Central memory CD8-positive, alpha-beta T cell (primary cell): ENCODE measurements at regions not wholly inside any gene's neighbourhood (a gene's known extent, or its start where the extent isn't known, plus 50 kb on each side); places are given as distances from the start of the nearest gene placed in this dataset.

Source experiments
- ATAC-seq: fragments of 150-1000 bp; cut with Tn5 transposase; replicated peaks from 2 replicates; pipeline ENCODE4 v1.10.0; 2022; ENCODE audit warnings: mild to moderate bottlenecking, moderate FRiP score, moderate number of reproducible peaks; ENCODE audit not compliant: poor library complexity, severe bottlenecking; ENCODE audit errors: extremely low read depth
- DNase-seq, 2 donors: peaks; one replicate each; pipeline ENCODE4 v3.0.0; 2021; ENCODE audit warnings: low spot score in 2 of 2
- H3K27ac Mint-ChIP-seq: one replicate; pipeline ENCODE4 v1.8.0; 2022; ENCODE audit warnings: low read depth, mild to moderate bottlenecking, moderate library complexity, mixed read lengths
- H3K27me3 Mint-ChIP-seq: one replicate; pipeline ENCODE4 v1.8.0; 2022; ENCODE audit warnings: mixed read lengths
- H3K36me3 Mint-ChIP-seq: one replicate; pipeline ENCODE4 v1.8.0; 2022; ENCODE audit warnings: mild to moderate bottlenecking, moderate library complexity, mixed read lengths; ENCODE audit not compliant: insufficient read depth
- H3K4me1 Mint-ChIP-seq: one replicate; pipeline ENCODE4 v1.8.0; 2022; ENCODE audit warnings: mixed read lengths
- H3K4me3 Mint-ChIP-seq: one replicate; pipeline ENCODE4 v1.8.0; 2022; ENCODE audit warnings: mild to moderate bottlenecking, moderate library complexity, mixed read lengths
- H3K9me3 Mint-ChIP-seq: one replicate; pipeline ENCODE4 v1.8.0; 2022; ENCODE audit warnings: mixed read lengths

GRCh38 chr7:96449094-96449493 lies 127.2 kb upstream of the SLC25A13 start:
- Mint-ChIP-seq H3K9me3 (no peaks in the 10 kb centered on the region), H3K36me3 (no peaks in the 10 kb centered on the region), H3K4me3 (no peak overlapping the region), H3K4me1 (no peaks in the 10 kb centered on the region), H3K27ac (no peak overlapping the region), H3K27me3 (peaks cover 13% of the 10 kb centered on the region)
- DNase-seq: no peak
- no peak for ATAC-seq

GRCh38 chr7:96447109-96447645 lies 125.3 kb upstream of the SLC25A13 start:
- Mint-ChIP-seq H3K36me3 (no peaks in the 10 kb centered on the region), H3K27me3 (peaks cover 13% of the 10 kb centered on the region), H3K27ac (no peak overlapping the region), H3K9me3 (no peaks in the 10 kb centered on the region), H3K4me1 (no peaks in the 10 kb centered on the region), H3K4me3 (no peak overlapping the region)
- DNase-seq (no peak), ATAC-seq (no peak)

- ATAC-seq: no peak
- DNase-seq: no peak
Measured at GRCh38 chr7:96441436-96442084, 119.7 kb upstream of the SLC25A13 start.

DNA sequence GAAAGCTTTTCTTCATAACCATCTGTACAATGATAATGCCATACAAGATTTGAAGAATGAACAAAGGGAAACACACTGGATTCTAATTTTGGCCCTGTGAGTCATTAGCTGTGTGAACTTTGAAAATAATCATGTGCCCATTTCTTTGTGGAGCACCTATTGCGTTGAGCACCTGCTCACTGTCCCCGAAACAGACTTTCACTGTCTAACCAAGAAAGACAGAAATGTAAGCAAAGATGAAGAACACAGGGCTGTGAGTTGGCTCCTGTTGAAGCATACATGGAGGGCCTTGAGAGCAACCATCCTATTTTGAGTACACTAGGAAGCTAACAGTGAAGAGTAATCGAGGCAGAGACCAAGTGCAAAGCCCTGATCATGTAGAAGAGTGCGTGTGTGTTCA lies 118.4 kb upstream of the SLC25A13 start:
- Mint-ChIP-seq H3K4me1 (no peaks in the 10 kb centered on the region), H3K27ac (no peak overlapping the region), H3K36me3 (no peaks in the 10 kb centered on the region), H3K9me3 (no peaks in the 10 kb centered on the region), H3K27me3 (peaks cover 16% of the 10 kb centered on the region), H3K4me3 (no peak overlapping the region)
- ATAC-seq: no peak
- DNase-seq: no peak

More at GRCh38 chr7:96441436-96442084, 119.7 kb upstream of the SLC25A13 start:
- H3K9me3 Mint-ChIP-seq: no peaks in the 10 kb centered on the region
- H3K36me3 Mint-ChIP-seq: no peaks in the 10 kb centered on the region
- H3K27me3 Mint-ChIP-seq: peaks cover 11% of the 10 kb centered on the region
- H3K4me3 Mint-ChIP-seq: no peak overlapping the region
- no peak overlapping the region for H3K27ac Mint-ChIP-seq
- no peaks in the 10 kb centered on the region for H3K4me1 Mint-ChIP-seq

- ATAC-seq (no peak), DNase-seq (no peak)
- Mint-ChIP-seq H3K4me1 (no peaks in the 10 kb centered on the region), H3K27me3 (peaks cover 16% of the 10 kb centered on the region), H3K9me3 (no peaks in the 10 kb centered on the region), H3K27ac (no peak overlapping the region), H3K36me3 (peaks cover 2% of the 10 kb centered on the region), H3K4me3 (no peak overlapping the region)
Measured at GRCh38 chr7:96436880-96437279, 115.0 kb upstream of the SLC25A13 start.

DNA sequence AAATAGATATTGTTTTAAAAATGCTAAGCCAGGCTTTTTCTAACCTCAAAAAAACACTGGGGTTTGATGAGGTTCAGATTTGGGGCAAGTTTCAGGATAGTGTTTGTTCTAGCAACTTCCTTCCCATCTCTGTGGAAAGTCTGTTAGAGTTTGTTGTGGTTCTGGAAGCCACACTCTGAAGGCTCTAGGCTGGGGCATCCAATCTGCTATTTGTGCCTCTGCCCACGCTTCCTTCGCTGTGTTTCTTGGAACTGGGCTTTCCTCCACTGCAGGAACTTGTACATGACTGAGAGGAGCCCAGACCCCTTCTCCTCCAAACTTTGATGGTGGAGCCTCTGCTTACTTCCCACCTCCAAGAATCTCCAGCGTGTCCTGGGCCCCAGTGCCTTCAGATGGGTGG lies 108.5 kb upstream of the SLC25A13 start:
- H3K9me3 Mint-ChIP-seq: no peaks in the 10 kb centered on the region
- peaks cover 54% of the 10 kb centered on the region for H3K27me3 Mint-ChIP-seq
- H3K4me3 Mint-ChIP-seq: no peak overlapping the region
- peaks cover 2% of the 10 kb centered on the region for H3K36me3 Mint-ChIP-seq
- DNase-seq: no peak
- no peak for ATAC-seq
- no peaks in the 10 kb centered on the region for H3K4me1 Mint-ChIP-seq
- no peak overlapping the region for H3K27ac Mint-ChIP-seq

DNA sequence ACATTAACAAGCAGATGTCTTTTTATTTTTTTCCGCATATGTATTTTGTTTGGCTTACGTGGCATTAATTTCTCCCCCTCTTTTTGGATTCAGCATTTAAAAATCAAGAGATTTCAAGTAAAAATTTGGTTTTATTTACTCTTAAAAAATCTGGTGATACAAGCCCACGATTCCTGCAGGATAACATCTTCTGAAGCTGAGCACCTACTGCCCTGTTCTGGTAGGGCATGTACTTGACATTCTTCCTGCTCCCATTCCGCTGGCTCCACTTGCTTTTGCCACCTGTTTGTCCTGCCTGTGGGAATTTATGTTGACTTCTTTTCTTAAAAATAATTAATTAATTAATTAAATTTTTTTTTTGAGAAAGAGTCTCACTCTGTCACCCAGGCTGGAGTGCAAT lies 105.2 kb upstream of the SLC25A13 start:
- no peaks in the 10 kb centered on the region for H3K9me3 Mint-ChIP-seq
- no peaks in the 10 kb centered on the region for H3K4me1 Mint-ChIP-seq
- H3K27me3 Mint-ChIP-seq: peaks cover 56% of the 10 kb centered on the region
- no peak for ATAC-seq
- DNase-seq: no peak
- no peaks in the 10 kb centered on the region for H3K36me3 Mint-ChIP-seq
- H3K27ac Mint-ChIP-seq: no peak overlapping the region
- H3K4me3 Mint-ChIP-seq: no peak overlapping the region

DNA sequence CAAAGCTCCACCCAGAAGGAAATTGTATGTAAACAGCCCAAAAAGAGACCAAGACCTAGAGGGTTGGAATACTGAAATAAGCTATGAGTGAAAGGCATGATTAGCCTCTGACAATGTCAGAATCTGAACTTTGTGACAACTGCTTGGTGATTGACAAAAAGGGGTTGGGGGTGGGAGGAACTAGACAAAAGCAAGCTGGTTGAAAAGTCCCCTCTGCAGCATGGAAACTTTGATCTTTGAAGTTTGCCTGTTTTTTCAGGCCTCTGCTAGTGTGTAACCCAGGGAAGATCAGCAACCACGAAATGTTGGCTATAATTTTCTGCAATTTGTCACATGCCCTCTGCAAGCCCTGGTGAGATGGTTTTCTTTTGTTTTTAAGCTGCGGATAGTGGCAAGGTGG lies 104.8 kb upstream of the SLC25A13 start:
- DNase-seq (no peak), ATAC-seq (no peak)
- Mint-ChIP-seq H3K36me3 (no peaks in the 10 kb centered on the region), H3K4me1 (no peaks in the 10 kb centered on the region), H3K9me3 (no peaks in the 10 kb centered on the region), H3K4me3 (no peak overlapping the region), H3K27ac (no peak overlapping the region), H3K27me3 (peaks cover 61% of the 10 kb centered on the region)

GRCh38 chr7:96426027-96426426 lies 104.1 kb upstream of the SLC25A13 start:
- ATAC-seq (no peak), DNase-seq (no peak)
- H3K36me3 Mint-ChIP-seq: no peaks in the 10 kb centered on the region
- H3K4me1 Mint-ChIP-seq: no peaks in the 10 kb centered on the region
- H3K27ac Mint-ChIP-seq: no peak overlapping the region
- no peak overlapping the region for H3K4me3 Mint-ChIP-seq
- H3K9me3 Mint-ChIP-seq: no peaks in the 10 kb centered on the region
- H3K27me3 Mint-ChIP-seq: peaks cover 64% of the 10 kb centered on the region

DNA sequence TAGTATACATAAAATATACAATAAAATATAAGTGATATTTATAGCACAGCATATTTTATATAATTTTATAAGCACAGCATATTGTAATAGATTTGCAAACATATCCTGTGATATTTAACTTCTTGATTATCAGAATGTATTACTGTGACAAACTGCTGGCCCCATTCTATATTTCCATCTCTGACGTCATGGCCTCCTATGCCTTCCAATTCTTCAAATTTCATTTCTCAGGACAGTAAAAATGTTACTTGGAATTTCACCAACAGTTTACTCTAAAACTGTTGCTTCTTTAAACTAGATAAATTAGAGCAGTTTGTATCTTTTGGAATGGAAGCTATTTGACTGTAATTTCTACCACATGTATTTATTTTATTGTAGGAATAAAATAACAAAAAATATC lies 102.5 kb upstream of the SLC25A13 start:
- no peak overlapping the region for H3K4me3 Mint-ChIP-seq
- no peak for DNase-seq
- no peak overlapping the region for H3K27ac Mint-ChIP-seq
- no peak for ATAC-seq
- H3K9me3 Mint-ChIP-seq: no peaks in the 10 kb centered on the region
- H3K27me3 Mint-ChIP-seq: peaks cover 59% of the 10 kb centered on the region
- no peaks in the 10 kb centered on the region for H3K36me3 Mint-ChIP-seq
- no peaks in the 10 kb centered on the region for H3K4me1 Mint-ChIP-seq

GRCh38 chr7:96422388-96422787 lies 100.5 kb upstream of the SLC25A13 start:
- ATAC-seq (no peak), DNase-seq (no peak)
- no peaks in the 10 kb centered on the region for H3K36me3 Mint-ChIP-seq
- no peaks in the 10 kb centered on the region for H3K4me1 Mint-ChIP-seq
- H3K27ac Mint-ChIP-seq: no peak overlapping the region
- peaks cover 45% of the 10 kb centered on the region for H3K27me3 Mint-ChIP-seq
- no peaks in the 10 kb centered on the region for H3K9me3 Mint-ChIP-seq
- no peak overlapping the region for H3K4me3 Mint-ChIP-seq

GRCh38 chr7:96418581-96418980 lies 96.7 kb upstream of the SLC25A13 start:
- peaks cover 50% of the 10 kb centered on the region for H3K27me3 Mint-ChIP-seq
- H3K36me3 Mint-ChIP-seq: no peaks in the 10 kb centered on the region
- H3K9me3 Mint-ChIP-seq: no peaks in the 10 kb centered on the region
- no peaks in the 10 kb centered on the region for H3K4me1 Mint-ChIP-seq
- no peak overlapping the region for H3K4me3 Mint-ChIP-seq
- no peak for DNase-seq
- H3K27ac Mint-ChIP-seq: no peak overlapping the region
- no peak for ATAC-seq

- H3K27me3 Mint-ChIP-seq: peaks cover 50% of the 10 kb centered on the region
- H3K36me3 Mint-ChIP-seq: no peaks in the 10 kb centered on the region
- DNase-seq (no peak), ATAC-seq (no peak)
- no peak overlapping the region for H3K4me3 Mint-ChIP-seq
- H3K9me3 Mint-ChIP-seq: no peaks in the 10 kb centered on the region
- H3K27ac Mint-ChIP-seq: no peak overlapping the region
- H3K4me1 Mint-ChIP-seq: no peaks in the 10 kb centered on the region
Measured at GRCh38 chr7:96417784-96418183, 95.9 kb upstream of the SLC25A13 start.
